ENCODE measurements at regions not wholly inside any gene's neighbourhood (a gene's known extent, or its start where the extent isn't known, plus 50 kb on each side); places are given as distances from the start of the nearest gene placed in this dataset.

DNA sequence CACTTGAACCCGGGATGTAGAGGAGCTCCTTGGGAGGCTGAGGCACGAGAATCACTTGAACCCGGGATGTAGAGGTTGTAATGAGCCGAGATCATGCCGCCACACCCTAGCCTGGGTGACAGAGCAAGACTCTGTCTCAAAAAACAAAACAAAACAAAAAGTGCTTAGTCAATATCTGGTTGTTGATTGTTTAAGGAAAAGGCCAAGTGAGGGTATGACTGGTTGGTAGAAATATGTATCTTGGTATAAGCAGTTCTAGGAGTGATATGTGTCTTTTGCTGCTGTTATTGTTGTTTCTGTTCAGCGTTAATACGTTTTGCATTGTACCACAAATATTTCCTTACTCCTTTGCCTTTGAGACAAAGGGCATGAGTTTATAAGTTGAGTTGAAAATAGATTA is 210.7 kb upstream of the DMRT1 start:
- no peak for DNase-seq (ENCODE audit: low read depth)

DNA sequence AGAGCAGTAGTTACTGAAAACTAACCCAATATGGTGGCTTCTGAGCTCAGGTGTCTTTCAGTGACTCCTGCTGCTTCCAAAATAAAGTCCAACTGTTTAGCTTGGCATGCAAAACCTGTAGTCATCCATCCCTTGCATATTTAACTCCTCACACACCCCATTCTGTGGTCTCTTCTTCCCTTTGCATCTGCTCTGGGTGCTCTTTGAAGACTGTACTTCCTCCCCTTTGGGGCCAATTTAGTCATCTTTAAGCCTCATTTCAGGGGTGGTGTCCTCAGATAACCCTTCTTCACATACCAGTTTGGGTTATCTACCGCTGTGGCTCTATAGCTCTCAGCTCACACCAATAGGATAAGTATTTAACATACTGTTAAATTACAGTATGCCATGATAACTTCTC is 209.9 kb upstream of the DMRT1 start:
- no peak for DNase-seq (ENCODE audit: low read depth)

DNA sequence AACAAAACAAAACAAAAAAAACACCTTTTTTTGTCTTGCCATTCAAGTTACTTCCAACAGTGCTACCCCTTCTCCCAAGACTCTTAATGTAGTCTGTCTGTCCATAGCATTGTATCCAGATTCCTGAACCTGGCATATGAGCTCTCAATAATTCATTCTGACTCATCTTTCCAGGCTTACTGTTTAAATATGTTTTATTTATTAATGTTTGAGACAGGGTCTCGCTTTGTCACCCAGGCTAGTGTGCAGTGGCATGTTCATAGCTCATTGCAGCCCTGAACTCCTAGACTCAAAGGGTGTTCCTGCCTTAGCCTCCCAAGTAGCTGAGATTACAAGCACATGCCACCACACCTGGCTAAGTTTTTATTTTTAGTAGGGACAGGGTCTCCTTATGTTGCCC is 208.0 kb upstream of the DMRT1 start:
- DNase-seq (ENCODE audit: low read depth): no peak

- DNase-seq (ENCODE audit: low read depth): no peak
Measured at GRCh38 chr9:636931-637591, 204.4 kb upstream of the DMRT1 start.

DNA sequence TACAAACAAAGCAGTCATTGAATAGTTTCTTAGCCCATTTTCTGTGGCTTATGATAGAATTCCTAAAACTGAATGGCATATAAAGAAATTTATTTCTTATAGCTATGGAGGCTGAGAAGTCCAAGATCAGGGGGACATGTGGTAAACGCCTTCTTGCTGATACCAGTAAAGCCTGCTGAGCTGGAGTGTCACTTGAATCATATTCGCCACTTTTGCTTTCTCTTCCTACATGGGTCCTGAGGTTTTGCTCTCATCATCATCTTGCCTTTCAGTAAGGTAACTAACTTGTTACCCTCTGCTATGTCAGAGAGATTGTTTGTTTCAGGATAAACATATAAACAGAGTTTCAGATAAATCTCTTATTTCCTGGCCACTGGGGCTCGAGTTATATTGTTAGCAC is 203.3 kb upstream of the DMRT1 start:
- no peak for DNase-seq (ENCODE audit: low read depth)

DNA sequence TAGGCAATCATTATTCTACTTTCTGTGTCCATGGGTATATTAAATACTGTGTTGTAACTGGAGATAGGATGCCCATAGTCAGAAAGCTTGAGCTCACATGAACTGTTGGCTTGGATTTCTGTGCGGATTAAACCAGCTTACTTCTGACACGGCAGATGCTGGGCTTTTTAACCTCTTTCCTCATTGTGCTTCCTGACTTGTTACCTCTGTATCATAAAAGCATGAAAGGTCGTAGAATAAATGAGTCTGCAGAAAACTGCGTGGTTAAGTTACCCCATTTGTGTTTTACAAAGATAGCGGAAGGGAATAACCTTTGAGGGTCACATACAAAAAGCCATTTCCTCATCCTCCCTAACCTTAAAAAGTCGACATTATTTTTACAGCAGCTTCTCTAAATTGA is 199.5 kb upstream of the DMRT1 start:
- DNase-seq (ENCODE audit: low read depth): no peak

DNA sequence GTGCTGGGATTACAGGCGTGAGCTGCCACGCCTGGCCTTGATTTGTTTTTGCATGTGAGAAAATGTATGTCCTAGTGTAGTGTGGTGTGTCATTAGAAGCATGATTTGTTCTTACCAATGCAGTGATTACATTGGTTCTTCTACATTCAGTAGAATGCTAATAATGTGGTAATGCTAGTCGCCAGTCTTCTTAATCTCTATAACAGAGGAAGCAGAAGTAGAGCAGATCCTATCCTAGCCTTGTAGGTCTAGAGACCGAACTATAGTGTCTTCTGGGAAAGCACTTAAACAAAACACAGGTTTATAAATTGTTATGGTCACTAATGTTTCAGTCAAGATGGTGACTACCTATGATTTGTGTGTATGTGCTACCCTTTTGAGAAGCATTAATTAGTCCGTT is 197.5 kb upstream of the DMRT1 start:
- no peak for DNase-seq (ENCODE audit: low read depth)

DNA sequence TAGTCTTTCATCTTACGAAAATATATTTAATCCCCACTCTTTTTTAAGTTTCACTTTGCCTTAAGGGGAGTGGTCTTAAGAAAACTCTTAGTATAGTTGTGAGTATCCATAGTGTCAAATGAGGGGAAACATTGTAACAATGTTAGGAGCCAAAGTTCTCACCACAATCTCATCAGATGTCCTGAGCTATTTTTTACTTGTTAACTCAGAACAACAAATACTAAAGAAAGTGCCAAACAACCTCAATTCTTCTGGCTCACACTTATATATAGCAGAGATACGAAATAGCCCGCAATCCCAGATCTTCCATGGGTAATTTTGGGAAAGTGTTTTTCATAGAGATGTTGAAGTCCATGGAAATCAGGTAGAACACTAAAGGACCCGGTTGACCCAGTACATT is 194.0 kb upstream of the DMRT1 start:
- no peak for DNase-seq (ENCODE audit: low read depth)

- DNase-seq (ENCODE audit: low read depth): no peak
Measured at GRCh38 chr9:649128-650074, 192.1 kb upstream of the DMRT1 start.

DNA sequence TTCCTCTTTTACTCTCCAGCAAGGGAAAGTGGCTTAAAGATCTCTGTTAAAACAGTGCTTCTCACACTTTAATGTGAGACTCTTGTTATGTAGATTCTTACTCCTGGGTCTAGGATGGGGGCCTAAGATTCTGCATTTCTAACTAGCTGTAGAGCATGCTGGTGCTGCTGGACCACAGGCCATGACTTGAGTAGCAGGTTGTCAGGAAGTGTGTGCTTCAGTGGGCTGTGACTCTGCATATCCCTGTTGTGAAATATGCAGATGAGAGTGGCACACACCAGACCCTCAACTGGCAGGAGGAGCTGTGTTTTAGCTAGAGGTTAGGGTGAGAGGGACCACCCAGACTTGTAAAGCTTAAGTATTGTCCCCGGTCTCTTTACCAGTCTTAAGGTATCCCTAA is 191.1 kb upstream of the DMRT1 start:
- DNase-seq (ENCODE audit: low read depth): no peak

- no peak for DNase-seq (ENCODE audit: low read depth)
Measured at GRCh38 chr9:651371-651770, 190.1 kb upstream of the DMRT1 start.

DNA sequence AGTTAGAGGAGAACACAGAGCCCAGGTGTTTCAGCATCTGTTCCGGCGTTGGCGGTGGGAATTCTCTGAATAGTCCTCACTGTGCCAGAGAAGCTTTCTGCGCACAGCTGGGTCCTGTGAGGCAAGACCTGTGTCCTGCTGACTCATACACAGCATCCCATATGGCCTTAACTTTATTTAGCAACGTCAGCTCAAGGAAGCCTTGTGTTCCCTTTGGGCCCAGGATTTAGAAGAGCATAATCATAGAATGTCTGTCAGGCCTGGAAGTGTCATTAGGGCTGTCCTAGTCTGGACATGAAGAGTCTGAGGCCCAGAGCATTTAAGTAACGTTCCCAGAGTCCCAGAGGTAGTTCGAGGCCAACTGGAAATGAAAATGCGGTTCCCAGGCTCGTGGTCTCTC is 188.6 kb upstream of the DMRT1 start:
- no peak for DNase-seq (ENCODE audit: low read depth)

- DNase-seq (ENCODE audit: low read depth): no peak
Measured at GRCh38 chr9:653421-653820, 188.1 kb upstream of the DMRT1 start.

DNA sequence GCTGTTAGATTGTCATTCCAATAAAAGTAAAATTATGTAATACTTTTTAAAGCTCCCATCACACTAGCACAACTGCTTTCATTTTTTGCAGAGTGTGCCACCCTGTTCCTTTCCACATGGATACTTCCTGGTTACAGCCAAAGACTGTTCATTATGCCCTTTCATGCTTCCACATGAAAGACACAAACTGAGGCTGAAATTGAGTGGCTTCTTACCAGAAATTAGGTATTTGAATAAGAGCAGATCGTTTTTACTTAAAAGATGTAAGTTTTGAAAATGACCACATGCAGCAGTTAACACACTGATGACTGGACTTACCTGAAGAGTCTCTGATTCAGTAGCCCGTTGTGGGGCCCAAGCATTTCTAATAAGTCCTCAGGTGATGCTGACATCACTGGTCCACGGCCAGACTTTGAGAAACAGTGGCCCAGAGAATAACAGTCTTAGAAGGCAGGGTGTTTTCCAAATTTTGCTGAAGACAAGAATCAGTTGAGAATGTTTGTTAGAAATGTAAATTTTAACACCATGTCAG is 187.6 kb upstream of the DMRT1 start:
- DNase-seq (ENCODE audit: low read depth): no peak

DNA sequence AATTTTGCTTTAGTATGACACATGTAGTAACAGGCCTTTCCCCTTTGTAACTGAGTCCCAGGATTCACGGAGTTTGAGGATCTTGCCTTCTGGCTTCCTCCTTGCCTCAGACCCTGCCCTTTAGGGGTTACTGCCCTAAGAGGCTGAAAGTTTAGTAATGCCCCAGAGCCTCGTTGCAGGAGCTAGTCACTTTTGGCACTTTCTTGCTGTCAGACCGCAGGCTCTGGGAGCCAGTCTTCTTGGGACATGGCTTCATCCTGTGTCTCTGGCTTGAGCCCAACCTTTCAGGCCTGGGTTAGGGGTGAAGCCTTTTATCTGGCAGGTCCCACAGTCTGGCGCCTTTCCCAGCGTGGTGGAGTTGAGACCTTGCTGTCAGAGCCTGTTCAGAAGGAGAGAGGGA is 185.6 kb upstream of the DMRT1 start:
- no peak for DNase-seq (ENCODE audit: low read depth)

DNA sequence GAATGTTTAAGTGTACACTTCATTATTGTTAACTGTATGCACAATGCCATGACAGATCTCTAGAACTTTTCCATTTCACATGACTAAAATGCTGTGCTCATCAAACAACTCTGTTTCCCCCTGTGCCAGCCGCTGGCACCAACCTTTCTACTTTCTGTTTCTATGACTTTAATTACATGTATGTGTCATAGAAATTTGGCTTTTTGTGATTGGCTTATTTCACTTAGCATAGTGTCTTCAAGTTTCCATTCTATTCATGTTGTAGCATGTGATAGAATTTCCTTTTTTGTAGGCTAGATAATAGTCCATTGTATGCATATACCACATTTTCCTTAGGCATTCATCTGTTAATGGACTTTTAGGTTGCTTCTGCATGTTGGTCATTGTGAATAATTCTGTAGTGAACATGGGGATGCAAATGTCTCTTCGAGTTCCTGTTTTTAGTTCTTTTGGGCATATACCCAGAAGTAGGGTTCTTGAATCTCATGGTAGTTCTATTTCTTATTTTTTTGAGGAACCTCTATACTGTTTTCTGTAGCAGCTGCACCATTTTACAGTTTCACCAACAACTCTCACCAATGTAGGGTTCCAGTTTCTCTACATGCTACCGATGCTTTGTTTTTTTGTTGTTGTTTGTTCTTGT is 184.4 kb upstream of the DMRT1 start:
- no peak for DNase-seq (ENCODE audit: low read depth)

GRCh38 chr9:659286-659685 is 182.2 kb upstream of the DMRT1 start:
- DNase-seq (ENCODE audit: low read depth): no peak

- no peak for DNase-seq (ENCODE audit: low read depth)
Measured at GRCh38 chr9:660227-660626, 181.3 kb upstream of the DMRT1 start.

DNA sequence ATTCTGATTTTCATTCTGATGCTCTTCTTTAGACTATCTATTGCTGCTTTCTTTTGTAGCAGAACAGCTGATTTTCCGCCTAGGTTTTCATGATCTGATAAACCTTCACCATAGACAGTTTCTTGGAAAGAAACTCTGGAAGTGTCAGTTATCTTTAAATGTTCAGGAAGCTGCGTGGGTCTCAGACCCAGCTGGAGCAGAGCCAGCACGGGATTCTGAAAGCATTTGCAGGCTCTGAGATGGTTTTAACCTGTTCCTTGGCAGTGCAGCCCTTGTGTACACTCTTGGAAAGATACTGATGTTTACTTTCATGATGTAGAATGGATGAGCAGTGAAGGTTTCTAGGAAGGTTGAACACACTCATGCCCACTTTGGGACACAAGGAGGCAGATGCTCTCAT is 178.0 kb upstream of the DMRT1 start:
- no peak for DNase-seq (ENCODE audit: low read depth)

- no peak for DNase-seq (ENCODE audit: low read depth)
Measured at GRCh38 chr9:665296-665695, 176.2 kb upstream of the DMRT1 start.

GRCh38 chr9:671997-672396 is 169.5 kb upstream of the DMRT1 start:
- DNase-seq (ENCODE audit: low read depth): no peak

- no peak for DNase-seq (ENCODE audit: low read depth)
Measured at GRCh38 chr9:672851-673250, 168.6 kb upstream of the DMRT1 start.

Data from activated T-cell treated with anti-CD3 and anti-CD28 coated beads for 24 hours (primary cell).